ENCODE measurements at regions not wholly inside any gene's neighbourhood (a gene's known extent, or its start where the extent isn't known, plus 50 kb on each side); places are given as distances from the start of the nearest gene placed in this dataset.

- Histone ChIP-seq H3K9me2 (replicated peaks; ENCODE audit: insufficient read depth) (no peaks in the 10 kb centered on the region), H3K79me2 (no peaks in the 10 kb centered on the region), H3K9me3 (ENCODE audit: low read depth) (no peaks in the 10 kb centered on the region), H3K4me1 (ENCODE audit: insufficient read depth) (no peaks in the 10 kb centered on the region), H3K4me2 (no peak overlapping the region), H4K20me1 (ENCODE audit: insufficient read depth, poor library complexity, severe bottlenecking) (no peaks in the 10 kb centered on the region), H2AFZ (no peak overlapping the region), H3K27me3 (no peaks in the 10 kb centered on the region), H3K4me3 (no peak overlapping the region), H3K36me3 (replicated peaks; ENCODE audit: insufficient read depth, low read depth) (no peaks in the 10 kb centered on the region), H3K27ac (no peak overlapping the region)
- DNase-seq (ENCODE audit: low spot score), result no peak
- WGBS (ENCODE audit: low lambda C conversion rate, missing lambda C conversion rate), result 90% methylated on average over 2 of the region's 2 CpGs
- TF ChIP-seq EZH2 (IDR thresholded peaks at IDR 0.05; ENCODE audit: borderline replicate concordance) (no peak), EZH2phosphoT487 (IDR thresholded peaks at IDR 0.05; ENCODE audit: low read depth, severe bottlenecking, unreplicated experiment) (no peak), CTCF (IDR thresholded peaks at IDR 0.05; ENCODE audit: poor library complexity) (no peak)
These were observed 593.5 kb downstream of the TENT5A start for GRCh38 chr6:81158956-81159355.

GRCh38 chr6:81148751-81149150 lies 603.7 kb downstream of the TENT5A start:
- H3K4me1 ChIP-seq (ENCODE audit: insufficient read depth), result no peaks in the 10 kb centered on the region
- no peaks in the 10 kb centered on the region for H3K9me2 ChIP-seq (replicated peaks; ENCODE audit: insufficient read depth)
- no peak overlapping the region for H3K4me3 ChIP-seq
- 69% methylated on average over 3 of the region's 3 CpGs for WGBS (ENCODE audit: low lambda C conversion rate, missing lambda C conversion rate)
- H2AFZ ChIP-seq, result no peak overlapping the region
- TF ChIP-seq CTCF (IDR thresholded peaks at IDR 0.05; ENCODE audit: poor library complexity) (no peak), EZH2phosphoT487 (IDR thresholded peaks at IDR 0.05; ENCODE audit: low read depth, severe bottlenecking, unreplicated experiment) (no peak), EZH2 (IDR thresholded peaks at IDR 0.05; ENCODE audit: borderline replicate concordance) (no peak)
- H4K20me1 ChIP-seq (ENCODE audit: insufficient read depth, poor library complexity, severe bottlenecking), result no peaks in the 10 kb centered on the region
- no peak for DNase-seq (ENCODE audit: low spot score)
- no peaks in the 10 kb centered on the region for H3K79me2 ChIP-seq
- H3K27ac ChIP-seq, result no peak overlapping the region
- H3K36me3 ChIP-seq (replicated peaks; ENCODE audit: insufficient read depth, low read depth), result no peaks in the 10 kb centered on the region
- H3K4me2 ChIP-seq, result no peak overlapping the region
- no peaks in the 10 kb centered on the region for H3K27me3 ChIP-seq
- H3K9me3 ChIP-seq (ENCODE audit: low read depth), result peaks cover 3% of the 10 kb centered on the region

- H3K4me3 ChIP-seq, result no peak overlapping the region
- no peaks in the 10 kb centered on the region for H3K36me3 ChIP-seq (replicated peaks; ENCODE audit: insufficient read depth, low read depth)
- no peak overlapping the region for H3K27ac ChIP-seq
- no peak overlapping the region for H3K4me2 ChIP-seq
- no peak for TF ChIP-seq CTCF (IDR thresholded peaks at IDR 0.05; ENCODE audit: poor library complexity)
- TF ChIP-seq EZH2 (IDR thresholded peaks at IDR 0.05; ENCODE audit: borderline replicate concordance), result no peak
- no peak for TF ChIP-seq EZH2phosphoT487 (IDR thresholded peaks at IDR 0.05; ENCODE audit: low read depth, severe bottlenecking, unreplicated experiment)
- H3K27me3 ChIP-seq, result no peaks in the 10 kb centered on the region
- H3K9me2 ChIP-seq (replicated peaks; ENCODE audit: insufficient read depth), result no peaks in the 10 kb centered on the region
- no peaks in the 10 kb centered on the region for H3K4me1 ChIP-seq (ENCODE audit: insufficient read depth)
- DNase-seq (ENCODE audit: low spot score), result no peak
- no peaks in the 10 kb centered on the region for H3K9me3 ChIP-seq (ENCODE audit: low read depth)
- no peaks in the 10 kb centered on the region for H3K79me2 ChIP-seq
- H4K20me1 ChIP-seq (ENCODE audit: insufficient read depth, poor library complexity, severe bottlenecking), result no peaks in the 10 kb centered on the region
- no peak overlapping the region for H2AFZ ChIP-seq
- 53% methylated on average over 2 of the region's 2 CpGs for WGBS (ENCODE audit: low lambda C conversion rate, missing lambda C conversion rate)
These were observed 607.0 kb downstream of the TENT5A start for GRCh38 chr6:81145506-81145905.

- no peaks in the 10 kb centered on the region for H3K36me3 ChIP-seq (replicated peaks; ENCODE audit: insufficient read depth, low read depth)
- H3K4me3 ChIP-seq, result no peak overlapping the region
- no peak overlapping the region for H3K4me2 ChIP-seq
- no peak overlapping the region for H3K27ac ChIP-seq
- H3K4me1 ChIP-seq (ENCODE audit: insufficient read depth), result no peaks in the 10 kb centered on the region
- H3K9me2 ChIP-seq (replicated peaks; ENCODE audit: insufficient read depth), result no peaks in the 10 kb centered on the region
- H2AFZ ChIP-seq, result no peak overlapping the region
- TF ChIP-seq EZH2phosphoT487 (IDR thresholded peaks at IDR 0.05; ENCODE audit: low read depth, severe bottlenecking, unreplicated experiment), result no peak
- no peak for TF ChIP-seq CTCF (IDR thresholded peaks at IDR 0.05; ENCODE audit: poor library complexity)
- no peak for TF ChIP-seq EZH2 (IDR thresholded peaks at IDR 0.05; ENCODE audit: borderline replicate concordance)
- H3K79me2 ChIP-seq, result no peaks in the 10 kb centered on the region
- no peaks in the 10 kb centered on the region for H4K20me1 ChIP-seq (ENCODE audit: insufficient read depth, poor library complexity, severe bottlenecking)
- no peak for DNase-seq (ENCODE audit: low spot score)
- H3K9me3 ChIP-seq (ENCODE audit: low read depth), result no peaks in the 10 kb centered on the region
- no peaks in the 10 kb centered on the region for H3K27me3 ChIP-seq
These were observed 608.1 kb downstream of the TENT5A start for GRCh38 chr6:81144346-81144745.

Measured in hepatocyte (in vitro differentiated cells).